ENCODE measurements at regions not wholly inside any gene's neighbourhood (a gene's known extent, or its start where the extent isn't known, plus 50 kb on each side); places are given as distances from the start of the nearest gene placed in this dataset.
"Not testable (repeated sequence)": the region's sequence is repeated elsewhere in the genome, so short reads cannot be mapped to it uniquely, and the experiment has no call there.

- Histone ChIP-seq H3K27ac (ENCODE audit: low read depth, low read length) (no peak overlapping the region), H3K4me2 (ENCODE audit: low read depth, low read length, poor library complexity, severe bottlenecking) (no peak overlapping the region), H3K27me3 (ENCODE audit: low read length) (no peaks in the 10 kb centered on the region), H3K36me3 (ENCODE audit: low read length) (no peaks in the 10 kb centered on the region), H3K79me2 (ENCODE audit: insufficient read depth, low read length) (no peaks in the 10 kb centered on the region), H3K9me2 (replicated peaks; ENCODE audit: insufficient read depth, low read length) (no peaks in the 10 kb centered on the region), H3K9me3 (ENCODE audit: insufficient read depth, low read length) (no peaks in the 10 kb centered on the region), H3K9ac (ENCODE audit: low read length) (no peak overlapping the region), H3K4me3 (ENCODE audit: insufficient read depth, low read length, poor library complexity, severe bottlenecking) (no peak overlapping the region), H3F3A (ENCODE audit: insufficient read depth) (no peaks in the 10 kb centered on the region), H2AFZ (ENCODE audit: low read depth, low read length, severe bottlenecking) (no peak overlapping the region), H4K20me1 (ENCODE audit: low read depth, low read length) (no peaks in the 10 kb centered on the region)
- TF ChIP-seq EZH2phosphoT487 (conservative IDR thresholded peaks at IDR 0.05; ENCODE audit: low read length), result no peak
- TF ChIP-seq CTCF (IDR thresholded peaks at IDR 0.05; ENCODE audit: insufficient read depth, low read length, poor library complexity, severe bottlenecking), result no peak
These were observed 542.3 kb upstream of the TPK1 start for GRCh38 chr7:145378197-145378596.

- no peaks in the 10 kb centered on the region for H3K9me2 ChIP-seq (replicated peaks; ENCODE audit: insufficient read depth, low read length)
- H3K9me3 ChIP-seq (ENCODE audit: insufficient read depth, low read length), result no peaks in the 10 kb centered on the region
- H3K4me3 ChIP-seq (ENCODE audit: insufficient read depth, low read length, poor library complexity, severe bottlenecking), result no peak overlapping the region
- H2AFZ ChIP-seq (ENCODE audit: low read depth, low read length, severe bottlenecking), result no peak overlapping the region
- H3K27ac ChIP-seq (ENCODE audit: low read depth, low read length), result no peak overlapping the region
- no peaks in the 10 kb centered on the region for H4K20me1 ChIP-seq (ENCODE audit: low read depth, low read length)
- no peak for TF ChIP-seq CTCF (IDR thresholded peaks at IDR 0.05; ENCODE audit: insufficient read depth, low read length, poor library complexity, severe bottlenecking)
- no peak for TF ChIP-seq EZH2phosphoT487 (conservative IDR thresholded peaks at IDR 0.05; ENCODE audit: low read length)
- H3K36me3 ChIP-seq (ENCODE audit: low read length), result no peaks in the 10 kb centered on the region
- no peak overlapping the region for H3K4me2 ChIP-seq (ENCODE audit: low read depth, low read length, poor library complexity, severe bottlenecking)
- no peak overlapping the region for H3K9ac ChIP-seq (ENCODE audit: low read length)
- no peaks in the 10 kb centered on the region for H3K27me3 ChIP-seq (ENCODE audit: low read length)
- H3K79me2 ChIP-seq (ENCODE audit: insufficient read depth, low read length), result no peaks in the 10 kb centered on the region
- no peaks in the 10 kb centered on the region for H3F3A ChIP-seq (ENCODE audit: insufficient read depth)
These were observed 524.8 kb upstream of the TPK1 start for GRCh38 chr7:145360511-145361100.

GRCh38 chr7:145350334-145350733 is 514.5 kb upstream of the TPK1 start:
- H3K9me2 ChIP-seq (replicated peaks; ENCODE audit: insufficient read depth, low read length), result no peaks in the 10 kb centered on the region
- no peaks in the 10 kb centered on the region for H3K79me2 ChIP-seq (ENCODE audit: insufficient read depth, low read length)
- no peaks in the 10 kb centered on the region for H3K36me3 ChIP-seq (ENCODE audit: low read length)
- H2AFZ ChIP-seq (ENCODE audit: low read depth, low read length, severe bottlenecking), result no peak overlapping the region
- H3F3A ChIP-seq (ENCODE audit: insufficient read depth), result no peaks in the 10 kb centered on the region
- no peaks in the 10 kb centered on the region for H4K20me1 ChIP-seq (ENCODE audit: low read depth, low read length)
- TF ChIP-seq CTCF (IDR thresholded peaks at IDR 0.05; ENCODE audit: insufficient read depth, low read length, poor library complexity, severe bottlenecking) (no peak), EZH2phosphoT487 (conservative IDR thresholded peaks at IDR 0.05; ENCODE audit: low read length) (no peak)
- no peak overlapping the region for H3K27ac ChIP-seq (ENCODE audit: low read depth, low read length)
- H3K4me2 ChIP-seq (ENCODE audit: low read depth, low read length, poor library complexity, severe bottlenecking), result no peak overlapping the region
- no peaks in the 10 kb centered on the region for H3K27me3 ChIP-seq (ENCODE audit: low read length)
- H3K4me3 ChIP-seq (ENCODE audit: insufficient read depth, low read length, poor library complexity, severe bottlenecking), result no peak overlapping the region
- no peaks in the 10 kb centered on the region for H3K9me3 ChIP-seq (ENCODE audit: insufficient read depth, low read length)
- H3K9ac ChIP-seq (ENCODE audit: low read length), result no peak overlapping the region

GRCh38 chr7:145349452-145349851 is 513.6 kb upstream of the TPK1 start:
- not testable (repeated sequence) for H2AFZ ChIP-seq (ENCODE audit: low read depth, low read length, severe bottlenecking); H3K9me2 ChIP-seq (replicated peaks; ENCODE audit: insufficient read depth, low read length); H4K20me1 ChIP-seq (ENCODE audit: low read depth, low read length); H3K79me2 ChIP-seq (ENCODE audit: insufficient read depth, low read length); H3K27me3 ChIP-seq (ENCODE audit: low read length); H3F3A ChIP-seq (ENCODE audit: insufficient read depth); H3K9me3 ChIP-seq (ENCODE audit: insufficient read depth, low read length); H3K4me3 ChIP-seq (ENCODE audit: insufficient read depth, low read length, poor library complexity, severe bottlenecking); H3K36me3 ChIP-seq (ENCODE audit: low read length); H3K4me2 ChIP-seq (ENCODE audit: low read depth, low read length, poor library complexity, severe bottlenecking); H3K9ac ChIP-seq (ENCODE audit: low read length); H3K27ac ChIP-seq (ENCODE audit: low read depth, low read length)

All from SU-DHL-6 (cell line).